Fibroblast of pulmonary artery (primary cell): ENCODE measurements at regions not wholly inside any gene's neighbourhood (a gene's known extent, or its start where the extent isn't known, plus 50 kb on each side); places are given as distances from the start of the nearest gene placed in this dataset.

Experiments used
- DNase-seq: peaks from one replicate; pipeline ENCODE4 v3.0.0-alpha.2; 2010; ENCODE audit warnings: low read depth
- H3K4me3 ChIP-seq: replicated peaks from 2 replicates; pipeline ENCODE4 v1.5.1; 2011; ENCODE audit warnings: low read depth, mild to moderate bottlenecking, control low read depth, low read length, moderate library complexity
- TF ChIP-seq, protein P1 (sequence below): IDR thresholded peaks from 2 replicates; pipeline ENCODE4 v1.5.1; 2011; ENCODE audit warnings: mild to moderate bottlenecking, control low read depth, low read length, inconsistent platforms; ENCODE audit errors: missing control alignments

DNA sequence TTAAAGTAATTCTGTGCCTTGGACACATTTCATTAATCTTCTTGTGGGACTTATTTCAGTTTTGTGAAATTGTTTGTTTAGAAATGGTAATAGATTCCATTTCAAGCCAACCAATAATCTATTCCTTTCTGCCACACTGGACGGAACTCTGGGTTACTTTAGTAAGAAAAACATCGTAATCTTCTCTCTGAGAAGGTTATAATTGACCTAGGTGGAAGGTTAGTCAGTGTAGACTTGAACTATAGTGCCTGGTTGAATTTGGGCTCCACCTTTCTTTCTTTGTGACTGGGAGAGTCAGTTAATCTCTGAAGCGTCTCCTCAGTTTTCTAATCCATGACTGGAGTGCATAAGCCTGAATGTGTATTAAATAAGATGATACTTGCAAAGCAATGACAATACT is 89.7 kb upstream of the PRLR start:
- H3K4me3 ChIP-seq, result no peak overlapping the region
- no peak for DNase-seq
- TF ChIP-seq, protein P1, sequence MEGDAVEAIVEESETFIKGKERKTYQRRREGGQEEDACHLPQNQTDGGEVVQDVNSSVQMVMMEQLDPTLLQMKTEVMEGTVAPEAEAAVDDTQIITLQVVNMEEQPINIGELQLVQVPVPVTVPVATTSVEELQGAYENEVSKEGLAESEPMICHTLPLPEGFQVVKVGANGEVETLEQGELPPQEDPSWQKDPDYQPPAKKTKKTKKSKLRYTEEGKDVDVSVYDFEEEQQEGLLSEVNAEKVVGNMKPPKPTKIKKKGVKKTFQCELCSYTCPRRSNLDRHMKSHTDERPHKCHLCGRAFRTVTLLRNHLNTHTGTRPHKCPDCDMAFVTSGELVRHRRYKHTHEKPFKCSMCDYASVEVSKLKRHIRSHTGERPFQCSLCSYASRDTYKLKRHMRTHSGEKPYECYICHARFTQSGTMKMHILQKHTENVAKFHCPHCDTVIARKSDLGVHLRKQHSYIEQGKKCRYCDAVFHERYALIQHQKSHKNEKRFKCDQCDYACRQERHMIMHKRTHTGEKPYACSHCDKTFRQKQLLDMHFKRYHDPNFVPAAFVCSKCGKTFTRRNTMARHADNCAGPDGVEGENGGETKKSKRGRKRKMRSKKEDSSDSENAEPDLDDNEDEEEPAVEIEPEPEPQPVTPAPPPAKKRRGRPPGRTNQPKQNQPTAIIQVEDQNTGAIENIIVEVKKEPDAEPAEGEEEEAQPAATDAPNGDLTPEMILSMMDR, result no peak

DNA sequence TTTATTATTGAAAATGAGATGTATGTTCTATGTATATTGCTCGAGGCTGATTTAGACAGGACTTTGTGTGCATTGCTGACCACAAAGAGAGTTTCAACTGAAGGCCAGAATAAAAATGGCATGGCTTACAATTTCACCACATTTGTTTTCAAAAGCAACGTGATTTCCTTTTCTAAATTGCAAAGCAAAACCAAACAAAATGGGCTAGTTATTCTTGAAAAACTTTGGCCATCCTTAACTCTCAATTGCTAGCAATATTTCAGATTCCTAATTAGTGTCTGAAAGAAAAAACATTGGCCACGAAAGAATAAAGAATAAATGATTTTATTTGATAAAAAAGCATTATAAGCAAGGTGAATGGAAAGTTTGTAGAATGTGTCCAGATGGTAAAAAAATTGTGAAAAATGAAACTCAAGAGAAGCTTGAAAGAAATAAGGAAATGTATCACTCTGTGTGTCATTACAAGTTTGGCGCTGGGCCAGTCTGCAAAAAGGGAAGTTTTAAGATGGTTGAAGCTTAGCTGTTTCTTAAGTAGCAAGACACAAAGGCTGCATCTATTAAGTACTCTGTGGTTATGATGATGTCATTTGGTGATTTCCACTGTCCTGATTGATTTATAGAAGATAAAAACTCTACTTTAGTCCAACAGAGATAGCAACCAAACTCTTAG is 89.2 kb upstream of the PRLR start:
- TF ChIP-seq, protein P1, result no peak
- H3K4me3 ChIP-seq, result no peak overlapping the region
- DNase-seq, result peak; percentile 13

DNA sequence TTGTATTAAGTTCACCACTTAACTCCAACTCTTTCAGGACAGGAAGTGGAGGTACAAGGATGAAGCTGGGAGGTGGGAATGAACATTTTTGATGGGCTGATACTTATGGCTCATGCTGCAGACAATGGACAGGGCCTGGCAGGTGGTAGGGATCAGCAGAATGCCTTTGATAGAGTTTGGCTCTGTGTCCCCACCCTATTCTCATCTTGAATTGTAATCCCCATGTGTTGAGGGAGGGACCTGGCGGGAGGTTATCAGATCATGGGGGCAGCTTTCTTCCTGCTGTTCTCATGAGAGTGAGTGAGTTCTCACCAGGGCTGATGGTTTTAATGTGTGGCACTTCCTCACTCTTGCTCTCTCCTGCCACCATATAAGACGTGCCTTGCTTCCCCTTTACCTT is 87.3 kb upstream of the PRLR start:
- no peak overlapping the region for H3K4me3 ChIP-seq
- DNase-seq, result no peak
- TF ChIP-seq, protein P1, result no peak

DNA sequence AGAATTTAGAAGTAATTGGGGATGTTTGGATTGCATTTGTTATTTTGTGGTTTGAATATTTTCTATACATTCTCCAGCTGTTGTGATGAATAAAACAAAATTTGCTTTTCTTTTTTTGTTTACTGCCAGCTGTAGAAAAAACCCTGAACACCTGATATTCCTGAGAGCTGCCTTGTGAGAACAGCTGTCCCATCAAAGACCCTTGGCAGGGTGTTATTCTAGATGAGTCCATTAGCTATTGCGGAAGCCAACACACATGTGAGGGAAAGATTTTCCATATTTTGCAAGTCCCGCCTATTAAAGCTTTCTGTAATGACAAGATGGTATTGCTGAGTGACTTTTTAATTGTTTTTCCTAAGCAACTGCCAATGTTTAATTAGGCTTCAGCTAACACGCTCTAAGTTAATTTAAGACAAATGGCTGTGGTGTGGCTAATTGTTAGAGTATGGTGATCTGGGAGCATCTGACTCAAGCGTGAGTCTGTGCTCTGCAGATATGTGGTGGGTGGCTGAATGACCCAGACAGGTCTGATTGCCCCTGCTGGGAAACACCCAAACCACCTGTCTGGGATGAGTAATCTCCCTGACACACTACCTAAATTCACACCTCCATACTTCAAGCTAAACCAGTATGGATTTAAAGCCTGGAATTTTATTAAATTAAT is 86.5 kb upstream of the PRLR start:
- TF ChIP-seq, protein P1, result no peak
- H3K4me3 ChIP-seq, result no peak overlapping the region
- no peak for DNase-seq

DNA sequence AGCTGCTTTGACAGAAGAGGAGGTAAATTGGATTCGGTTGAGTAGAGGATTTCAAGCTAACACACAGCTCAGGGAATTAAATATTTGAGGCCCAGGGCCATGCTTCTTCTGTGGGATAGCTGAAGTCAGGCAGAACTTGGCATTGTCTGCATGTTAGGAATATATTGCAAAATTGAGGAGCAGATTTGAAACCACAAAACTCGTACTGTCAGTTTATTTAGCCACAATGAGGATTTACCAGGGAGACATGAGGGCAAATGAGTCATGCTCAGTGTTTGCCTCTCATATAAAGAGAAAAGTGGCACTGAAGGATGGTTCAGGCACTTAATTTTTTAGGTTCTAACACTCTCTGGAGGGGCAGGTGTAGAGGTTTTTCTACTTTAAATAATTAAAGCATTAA is 83.0 kb upstream of the PRLR start:
- DNase-seq, result peak; percentile 13
- H3K4me3 ChIP-seq, result no peak overlapping the region
- TF ChIP-seq, protein P1, result no peak

DNA sequence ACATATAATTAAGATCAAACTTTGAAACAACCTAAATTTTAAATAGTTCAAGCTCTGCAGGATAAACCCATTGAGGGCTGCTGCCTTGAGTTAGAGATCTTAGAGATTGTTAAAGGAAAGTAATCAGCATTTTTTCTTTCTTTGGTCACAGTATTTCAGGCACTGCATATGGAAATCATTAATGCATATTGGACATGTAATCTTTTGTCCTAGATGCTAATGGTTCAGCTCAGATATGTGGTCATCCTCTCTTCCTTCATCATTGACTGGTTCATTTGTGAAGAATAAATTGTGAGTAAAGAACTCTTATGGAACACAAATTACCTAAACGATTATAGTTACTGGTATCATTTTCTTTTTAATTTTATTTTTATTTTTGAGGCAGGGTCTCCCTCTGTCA is 82.0 kb upstream of the PRLR start:
- TF ChIP-seq, protein P1, result no peak

More for the DNA sequence above, 82.0 kb upstream of the PRLR start:
- no peak for DNase-seq
- H3K4me3 ChIP-seq, result no peak overlapping the region
